Mammary epithelial cell (primary cell): ENCODE measurements at regions not wholly inside any gene's neighbourhood (a gene's known extent, or its start where the extent isn't known, plus 50 kb on each side); places are given as distances from the start of the nearest gene placed in this dataset.

Experiments
- EZH2 ChIP-seq: IDR thresholded peaks from 2 replicates; pipeline ENCODE4 v1.6.1; 2012; ENCODE audit warnings: low read length, inconsistent platforms, borderline replicate concordance
- TF ChIP-seq, protein P1 (sequence below), 2 donors: IDR thresholded peaks in 1 of 2; conservative IDR thresholded peaks in 1 of 2; 2 replicates each; pipeline ENCODE4 v1.5.1; 2011 to 2012; ENCODE audit warnings: inconsistent platforms in 2 of 2, low read length in 2 of 2, mild to moderate bottlenecking in 2 of 2, control low read depth in 1 of 2, low read depth in 1 of 2; ENCODE audit not compliant: insufficient read depth in 1 of 2; ENCODE audit errors: extremely low read depth in 1 of 2

DNA sequence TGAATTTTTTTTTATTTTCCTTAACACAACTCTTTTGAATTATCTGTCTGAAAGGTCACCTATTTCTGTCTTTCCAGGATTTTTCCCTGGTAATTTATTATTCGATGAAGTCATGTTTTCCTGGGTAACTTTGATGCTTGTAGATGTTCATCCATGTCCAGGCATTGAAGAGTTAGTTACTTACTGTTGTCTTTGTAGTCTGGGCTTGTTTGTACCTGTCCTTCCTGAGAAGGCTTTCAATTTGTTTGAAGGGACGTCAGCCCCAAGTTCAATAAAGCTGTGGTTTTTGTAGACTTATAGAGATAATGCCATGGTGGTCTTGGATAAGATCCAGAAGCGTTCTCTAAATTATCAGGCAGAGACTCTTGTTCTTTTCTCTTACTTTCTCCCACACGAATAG, 252.4 kb upstream of the ARHGAP24 start:
- TF ChIP-seq, protein P1, sequence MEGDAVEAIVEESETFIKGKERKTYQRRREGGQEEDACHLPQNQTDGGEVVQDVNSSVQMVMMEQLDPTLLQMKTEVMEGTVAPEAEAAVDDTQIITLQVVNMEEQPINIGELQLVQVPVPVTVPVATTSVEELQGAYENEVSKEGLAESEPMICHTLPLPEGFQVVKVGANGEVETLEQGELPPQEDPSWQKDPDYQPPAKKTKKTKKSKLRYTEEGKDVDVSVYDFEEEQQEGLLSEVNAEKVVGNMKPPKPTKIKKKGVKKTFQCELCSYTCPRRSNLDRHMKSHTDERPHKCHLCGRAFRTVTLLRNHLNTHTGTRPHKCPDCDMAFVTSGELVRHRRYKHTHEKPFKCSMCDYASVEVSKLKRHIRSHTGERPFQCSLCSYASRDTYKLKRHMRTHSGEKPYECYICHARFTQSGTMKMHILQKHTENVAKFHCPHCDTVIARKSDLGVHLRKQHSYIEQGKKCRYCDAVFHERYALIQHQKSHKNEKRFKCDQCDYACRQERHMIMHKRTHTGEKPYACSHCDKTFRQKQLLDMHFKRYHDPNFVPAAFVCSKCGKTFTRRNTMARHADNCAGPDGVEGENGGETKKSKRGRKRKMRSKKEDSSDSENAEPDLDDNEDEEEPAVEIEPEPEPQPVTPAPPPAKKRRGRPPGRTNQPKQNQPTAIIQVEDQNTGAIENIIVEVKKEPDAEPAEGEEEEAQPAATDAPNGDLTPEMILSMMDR (conservative IDR thresholded peaks at IDR 0.05 in 1 of 2, IDR thresholded peaks at IDR 0.05 in 1 of 2; ENCODE audit: extremely low read depth in 1 of 2, insufficient read depth in 1 of 2, low read depth in 1 of 2, low read length in 2 of 2) = no peak
- TF ChIP-seq EZH2 = no peak
